ENCODE measurements at regions not wholly inside any gene's neighbourhood (a gene's known extent, or its start where the extent isn't known, plus 50 kb on each side); places are given as distances from the start of the nearest gene placed in this dataset.

DNA sequence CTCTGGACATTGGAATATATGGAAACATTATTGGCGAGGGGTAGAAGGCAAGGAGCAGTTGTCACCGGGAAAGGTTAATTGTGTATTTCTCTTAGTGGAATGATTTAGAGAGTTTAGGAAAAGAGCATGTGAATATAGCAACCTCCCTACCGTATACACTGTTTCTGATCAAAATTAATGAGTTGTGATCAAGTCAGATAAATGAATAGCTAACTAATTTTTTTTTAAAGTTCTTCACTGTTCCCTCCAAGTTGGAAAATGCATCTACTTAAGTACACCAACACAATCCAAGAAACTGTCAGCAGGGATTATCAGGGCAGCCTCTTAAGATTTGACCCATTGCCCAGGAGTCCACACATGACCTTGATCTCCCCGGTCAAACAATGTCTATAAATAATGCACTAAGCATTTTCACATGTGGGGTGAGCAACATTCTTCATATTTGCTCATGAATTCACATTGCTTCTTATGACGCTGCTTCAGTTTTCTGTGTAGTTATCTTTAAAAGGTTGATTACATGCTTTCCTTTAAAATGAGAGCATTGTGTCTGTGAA is 680.8 kb upstream of the NRSN1 start:
- no peaks in the 10 kb centered on the region for H3K36me3 Mint-ChIP-seq (ENCODE audit: insufficient read depth in 2 of 2)
- DNase-seq (no peak), ATAC-seq (replicated peaks in 1 of 2) (no peak)
- H3K27ac Mint-ChIP-seq: no peak overlapping the region
- no peaks in the 10 kb centered on the region for H3K4me1 Mint-ChIP-seq (ENCODE audit: low read depth)
- H3K4me3 Mint-ChIP-seq: no peak overlapping the region
- peaks cover 8% of the 10 kb centered on the region for H3K27me3 Mint-ChIP-seq (ENCODE audit: low read depth)
- peaks cover 2% of the 10 kb centered on the region in 2 donors for H3K9me3 Mint-ChIP-seq

- H3K4me1 Mint-ChIP-seq (ENCODE audit: low read depth): no peaks in the 10 kb centered on the region
- peaks cover 8% of the 10 kb centered on the region for H3K27me3 Mint-ChIP-seq (ENCODE audit: low read depth)
- DNase-seq (no peak), ATAC-seq (replicated peaks in 1 of 2) (no peak)
- no peak overlapping the region for H3K4me3 Mint-ChIP-seq
- no peaks in the 10 kb centered on the region for H3K36me3 Mint-ChIP-seq (ENCODE audit: insufficient read depth in 2 of 2)
- H3K27ac Mint-ChIP-seq: no peak overlapping the region
- H3K9me3 Mint-ChIP-seq: peaks cover 0 to 4% of the 10 kb centered on the region in 2 donors
These were observed 679.5 kb upstream of the NRSN1 start for GRCh38 chr6:23446469-23446967.

GRCh38 chr6:23447731-23448130 is 678.3 kb upstream of the NRSN1 start:
- no peaks in the 10 kb centered on the region for H3K36me3 Mint-ChIP-seq (ENCODE audit: insufficient read depth in 2 of 2)
- H3K9me3 Mint-ChIP-seq: peaks cover 5 to 6% of the 10 kb centered on the region in 2 donors
- peaks cover 4% of the 10 kb centered on the region for H3K27me3 Mint-ChIP-seq (ENCODE audit: low read depth)
- H3K4me1 Mint-ChIP-seq (ENCODE audit: low read depth): no peaks in the 10 kb centered on the region
- DNase-seq (no peak), ATAC-seq (replicated peaks in 1 of 2) (no peak)
- no peak overlapping the region for H3K27ac Mint-ChIP-seq
- no peak overlapping the region for H3K4me3 Mint-ChIP-seq

GRCh38 chr6:23448281-23448680 is 677.7 kb upstream of the NRSN1 start:
- Mint-ChIP-seq H3K4me1 (ENCODE audit: low read depth) (no peaks in the 10 kb centered on the region), H3K9me3 (peaks cover 3 to 6% of the 10 kb centered on the region in 2 donors), H3K4me3 (no peak overlapping the region), H3K27ac (no peak overlapping the region), H3K27me3 (ENCODE audit: low read depth) (no peaks in the 10 kb centered on the region), H3K36me3 (ENCODE audit: insufficient read depth in 2 of 2) (no peaks in the 10 kb centered on the region)
- ATAC-seq (replicated peaks in 1 of 2) (no peak), DNase-seq (no peak)

GRCh38 chr6:23454080-23454976 is 671.7 kb upstream of the NRSN1 start:
- DNase-seq (no peak), ATAC-seq (replicated peaks in 1 of 2) (no peak)
- H3K4me1 Mint-ChIP-seq (ENCODE audit: low read depth): no peaks in the 10 kb centered on the region
- H3K27me3 Mint-ChIP-seq (ENCODE audit: low read depth): no peaks in the 10 kb centered on the region
- H3K9me3 Mint-ChIP-seq: peaks cover 6 to 9% of the 10 kb centered on the region in 2 donors
- no peak overlapping the region for H3K4me3 Mint-ChIP-seq
- no peak overlapping the region for H3K27ac Mint-ChIP-seq
- H3K36me3 Mint-ChIP-seq (ENCODE audit: insufficient read depth in 2 of 2): no peaks in the 10 kb centered on the region

DNA sequence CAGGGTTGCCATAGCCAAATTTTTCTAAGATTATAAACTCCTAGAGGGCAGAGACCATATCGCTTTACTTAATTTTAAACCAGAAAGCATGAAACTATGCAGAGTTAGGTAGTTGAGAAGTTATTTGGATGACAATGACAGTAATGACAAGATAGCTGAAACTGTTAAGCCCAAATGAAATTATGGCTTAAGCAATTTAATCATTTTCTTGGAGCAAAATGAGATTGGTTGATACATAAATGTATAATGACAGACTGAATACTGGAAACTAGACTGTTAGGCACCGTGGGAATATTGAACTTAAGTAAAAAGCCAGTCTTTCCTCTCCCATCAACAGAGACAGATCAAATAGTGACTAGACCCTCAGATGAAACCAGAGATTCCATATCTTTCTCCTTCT is 670.3 kb upstream of the NRSN1 start:
- Mint-ChIP-seq H3K9me3 (peaks cover 6 to 9% of the 10 kb centered on the region in 2 donors), H3K27ac (no peak overlapping the region), H3K4me3 (no peak overlapping the region), H3K4me1 (ENCODE audit: low read depth) (no peaks in the 10 kb centered on the region), H3K36me3 (ENCODE audit: insufficient read depth in 2 of 2) (no peaks in the 10 kb centered on the region), H3K27me3 (ENCODE audit: low read depth) (no peaks in the 10 kb centered on the region)
- ATAC-seq (replicated peaks in 1 of 2) (no peak), DNase-seq (no peak)

GRCh38 chr6:23456396-23456795 is 669.6 kb upstream of the NRSN1 start:
- H3K9me3 Mint-ChIP-seq: peaks cover 6 to 9% of the 10 kb centered on the region in 2 donors

DNA sequence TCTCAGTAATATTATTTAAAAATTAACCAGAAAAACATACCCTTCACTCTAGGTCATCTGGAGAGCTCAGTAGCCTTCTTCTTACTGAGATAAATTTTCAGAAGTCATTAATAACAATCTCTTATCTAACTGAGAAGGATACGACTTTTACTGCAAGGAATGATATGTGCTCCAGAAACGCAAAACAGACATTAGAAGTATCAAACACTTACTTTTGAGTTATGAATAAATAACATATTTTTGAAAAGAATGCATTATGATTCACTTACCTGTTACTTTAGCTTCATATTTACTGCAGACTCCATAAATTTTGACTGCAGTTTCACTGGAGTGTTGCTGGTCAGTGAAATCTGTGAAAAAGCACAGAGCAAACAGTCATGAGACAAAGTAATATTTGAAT is 668.7 kb upstream of the NRSN1 start:
- Mint-ChIP-seq H3K4me1 (ENCODE audit: low read depth) (no peaks in the 10 kb centered on the region), H3K27me3 (ENCODE audit: low read depth) (no peaks in the 10 kb centered on the region), H3K4me3 (no peak overlapping the region), H3K36me3 (ENCODE audit: insufficient read depth in 2 of 2) (no peaks in the 10 kb centered on the region), H3K9me3 (peaks cover 3 to 8% of the 10 kb centered on the region in 2 donors), H3K27ac (no peak overlapping the region)
- ATAC-seq (replicated peaks in 1 of 2) (no peak), DNase-seq (no peak)

More at GRCh38 chr6:23456396-23456795, 669.6 kb upstream of the NRSN1 start:
- Mint-ChIP-seq H3K36me3 (ENCODE audit: insufficient read depth in 2 of 2) (no peaks in the 10 kb centered on the region), H3K27ac (no peak overlapping the region), H3K4me3 (no peak overlapping the region), H3K4me1 (ENCODE audit: low read depth) (no peaks in the 10 kb centered on the region), H3K27me3 (ENCODE audit: low read depth) (no peaks in the 10 kb centered on the region)
- ATAC-seq (replicated peaks in 1 of 2) (no peak), DNase-seq (no peak)

DNA sequence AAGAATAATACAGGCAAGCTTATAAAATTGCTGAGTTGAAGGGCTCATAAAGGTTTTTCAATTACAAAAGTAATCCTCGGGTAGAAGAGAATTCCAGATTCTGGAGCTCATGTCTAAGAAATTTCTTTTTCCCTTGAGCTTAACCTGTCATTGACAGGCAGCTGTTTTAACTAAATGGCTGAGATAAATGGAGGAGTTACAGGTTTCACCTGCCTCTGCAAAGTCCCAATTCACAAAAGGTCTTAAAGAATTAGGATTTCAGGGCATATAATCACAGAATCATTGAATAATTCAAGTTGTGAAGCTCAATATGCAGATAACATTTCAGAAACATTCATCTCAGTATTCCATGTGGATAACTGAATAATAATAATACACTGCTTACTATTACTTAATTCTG is 660.1 kb upstream of the NRSN1 start:
- Mint-ChIP-seq H3K4me1 (ENCODE audit: low read depth) (no peaks in the 10 kb centered on the region), H3K9me3 (peaks cover 0 to 4% of the 10 kb centered on the region in 2 donors), H3K27ac (no peak overlapping the region), H3K4me3 (no peak overlapping the region), H3K36me3 (ENCODE audit: insufficient read depth in 2 of 2) (no peaks in the 10 kb centered on the region), H3K27me3 (ENCODE audit: low read depth) (no peaks in the 10 kb centered on the region)
- ATAC-seq (replicated peaks in 1 of 2) (no peak), DNase-seq (no peak)

DNA sequence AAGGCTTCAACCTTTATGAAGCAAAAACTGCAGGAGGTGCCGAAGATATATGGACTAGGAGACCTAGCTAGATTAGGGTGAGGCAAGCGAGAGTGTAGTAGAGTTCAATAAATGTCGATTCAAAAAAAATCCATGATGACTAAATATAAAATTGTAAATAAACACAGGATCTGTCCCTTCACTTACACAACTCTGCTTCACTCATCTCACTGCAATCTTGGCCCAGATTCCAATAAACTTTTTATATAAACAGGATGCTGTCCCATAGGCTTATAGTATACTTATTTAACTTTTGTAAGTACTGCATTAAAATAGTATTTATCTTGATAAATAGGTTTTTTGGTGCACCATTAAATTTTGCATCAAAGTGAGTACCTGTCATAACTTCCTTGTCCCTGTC is 648.4 kb upstream of the NRSN1 start:
- Mint-ChIP-seq H3K4me3 (no peak overlapping the region), H3K27ac (no peak overlapping the region), H3K4me1 (ENCODE audit: low read depth) (no peaks in the 10 kb centered on the region), H3K36me3 (ENCODE audit: insufficient read depth in 2 of 2) (no peaks in the 10 kb centered on the region), H3K27me3 (ENCODE audit: low read depth) (no peaks in the 10 kb centered on the region), H3K9me3 (peaks cover 11 to 17% of the 10 kb centered on the region in 2 donors)
- ATAC-seq (replicated peaks in 1 of 2) (no peak), DNase-seq (no peak)

GRCh38 chr6:23478312-23478711 is 647.7 kb upstream of the NRSN1 start:
- no peaks in the 10 kb centered on the region for H3K36me3 Mint-ChIP-seq (ENCODE audit: insufficient read depth in 2 of 2)
- no peak overlapping the region for H3K4me3 Mint-ChIP-seq

GRCh38 chr6:23483896-23484295 is 642.1 kb upstream of the NRSN1 start:
- Mint-ChIP-seq H3K36me3 (ENCODE audit: insufficient read depth in 2 of 2) (peaks cover 0 to 2% of the 10 kb centered on the region in 2 donors), H3K4me3 (no peak overlapping the region), H3K27me3 (ENCODE audit: low read depth) (no peaks in the 10 kb centered on the region), H3K27ac (no peak overlapping the region), H3K4me1 (ENCODE audit: low read depth) (no peaks in the 10 kb centered on the region), H3K9me3 (peaks cover 8 to 12% of the 10 kb centered on the region in 2 donors)
- DNase-seq (no peak), ATAC-seq (replicated peaks in 1 of 2) (no peak)

More at GRCh38 chr6:23478312-23478711, 647.7 kb upstream of the NRSN1 start:
- Mint-ChIP-seq H3K4me1 (ENCODE audit: low read depth) (no peaks in the 10 kb centered on the region), H3K9me3 (peaks cover 14 to 17% of the 10 kb centered on the region in 2 donors), H3K27me3 (ENCODE audit: low read depth) (no peaks in the 10 kb centered on the region), H3K27ac (no peak overlapping the region)
- no peak for DNase-seq
- ATAC-seq (replicated peaks in 1 of 2): no peak

DNA sequence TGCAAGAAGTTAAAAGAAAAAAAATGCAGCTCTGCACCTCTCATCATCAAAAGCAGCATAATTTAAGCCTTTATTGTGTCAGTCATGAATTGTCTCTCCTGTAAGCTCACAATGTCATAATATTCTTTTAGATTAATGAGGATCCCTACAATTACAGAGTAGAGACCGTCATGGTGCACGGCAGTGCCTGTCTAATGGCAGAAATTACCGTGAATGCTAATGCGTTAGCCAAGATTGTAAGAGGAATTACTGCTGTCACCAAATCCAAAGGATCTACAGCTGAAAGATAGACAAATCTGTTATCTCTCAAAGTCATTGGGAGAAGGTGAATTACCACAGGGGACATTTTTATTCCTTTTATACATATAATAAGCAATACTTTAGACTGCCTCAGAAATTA is 631.6 kb upstream of the NRSN1 start:
- DNase-seq: no peak
- Mint-ChIP-seq H3K36me3 (ENCODE audit: insufficient read depth in 2 of 2) (no peaks in the 10 kb centered on the region), H3K9me3 (peaks cover 8 to 15% of the 10 kb centered on the region in 2 donors), H3K27ac (no peak overlapping the region), H3K27me3 (ENCODE audit: low read depth) (no peaks in the 10 kb centered on the region), H3K4me1 (ENCODE audit: low read depth) (no peaks in the 10 kb centered on the region), H3K4me3 (no peak overlapping the region)
- ATAC-seq (replicated peaks in 1 of 2): no peak

Measured in activated T-cell treated with anti-CD3 and anti-CD28 coated beads, Interleukin-2, amount 50 U/mL, for 72 hours (primary cell).